ENCODE measurements at regions not wholly inside any gene's neighbourhood (a gene's known extent, or its start where the extent isn't known, plus 50 kb on each side); places are given as distances from the start of the nearest gene placed in this dataset.

GRCh38 chr9:111197256-111197655 lies 132.8 kb downstream of the OR2K2 start:
- FAIRE-seq (no peak), ATAC-seq (no peak), DNase-seq (ENCODE audit: low read depth, low spot score) (no peak)
- Histone ChIP-seq H4K20me1 (ENCODE audit: control insufficient read depth, insufficient read depth) (no peaks in the 10 kb centered on the region), H3K9me3 (replicated peaks; ENCODE audit: control insufficient read depth, insufficient read depth, low read length) (no peaks in the 10 kb centered on the region), H3K4me3 (no peak overlapping the region), H3K79me2 (ENCODE audit: control insufficient read depth, insufficient read depth, low read length) (no peaks in the 10 kb centered on the region), H2AFZ (ENCODE audit: control insufficient read depth, low read depth, low read length) (no peak overlapping the region), H3K36me3 (ENCODE audit: control insufficient read depth in 2 of 2, insufficient read depth in 2 of 2, low read length in 1 of 2) (no peaks in the 10 kb centered on the region), H3K4me2 (ENCODE audit: control insufficient read depth, insufficient read depth) (no peak overlapping the region), H3K27ac (ENCODE audit: control insufficient read depth, insufficient read depth) (no peak overlapping the region), H3K4me1 (ENCODE audit: control insufficient read depth, insufficient read depth, low read length) (no peaks in the 10 kb centered on the region), H3K9ac (ENCODE audit: control insufficient read depth, insufficient read depth, low read length) (no peak overlapping the region), H3K27me3 (replicated peaks in 1 of 2; ENCODE audit: control insufficient read depth in 2 of 2, insufficient read depth in 2 of 2, low read length in 1 of 2) (no peaks in the 10 kb centered on the region)
- in situ Hi-C loops (cut with MboI): no loop called here
- TF ChIP-seq SKIL (IDR thresholded peaks at IDR 0.05; ENCODE audit: low read depth, poor library complexity, severe bottlenecking) (no peak), ZNF217 (IDR thresholded peaks at IDR 0.05) (no peak), CBX5 (IDR thresholded peaks at IDR 0.05; ENCODE audit: low read depth) (no peak), STAT3 (IDR thresholded peaks at IDR 0.05; ENCODE audit: low read depth, low read length) (no peak), RCOR1 (conservative IDR thresholded peaks at IDR 0.05; ENCODE audit: low read depth, low read length) (no peak), SPI1 (IDR thresholded peaks at IDR 0.05; ENCODE audit: borderline replicate concordance, insufficient read depth, low read depth, low read length) (no peak), USF2 (IDR thresholded peaks at IDR 0.05; ENCODE audit: borderline replicate concordance, low read depth, low read length) (no peak), REST (IDR thresholded peaks at IDR 0.05; ENCODE audit: low read depth, low read length) (no peak)
- SMC1A ChIA-PET (ENCODE audit: uncharacterized antibody, unreplicated experiment): no interaction called here
- no TSS peak for BruUV-seq (replicated peaks)
- intact Hi-C loops (cut with micrococcal nuclease; ENCODE audit: unreplicated experiment): no loop called here
- RAD21 ChIA-PET (ENCODE audit: unreplicated experiment): no interaction called here
- CTCF ChIA-PET: no interaction called here
- POLR2A ChIA-PET: no interaction called here

All from GM12878 (cell line).